ENCODE measurements at regions not wholly inside any gene's neighbourhood (a gene's known extent, or its start where the extent isn't known, plus 50 kb on each side); places are given as distances from the start of the nearest gene placed in this dataset.

DNA sequence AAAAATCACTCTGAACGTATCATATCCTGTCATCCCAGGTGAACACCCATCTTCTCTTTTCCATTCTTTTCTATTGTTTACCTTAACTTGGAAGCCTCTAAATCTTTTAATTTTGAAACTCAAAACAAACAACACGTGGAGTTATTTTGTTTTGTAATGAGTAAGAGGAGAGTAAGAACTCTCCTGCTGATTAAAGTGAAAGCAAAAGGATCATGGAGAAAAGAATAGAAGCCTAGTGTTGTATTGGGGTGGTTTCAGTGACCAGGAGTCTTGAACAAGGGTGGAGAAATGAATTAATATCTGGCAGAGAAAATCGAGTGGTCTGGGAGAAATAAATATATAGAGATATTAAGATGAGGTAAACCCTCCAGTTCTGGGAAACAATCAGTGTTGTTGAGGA is 237.4 kb upstream of the UGT8 start:
- DNase-seq = no peak

DNA sequence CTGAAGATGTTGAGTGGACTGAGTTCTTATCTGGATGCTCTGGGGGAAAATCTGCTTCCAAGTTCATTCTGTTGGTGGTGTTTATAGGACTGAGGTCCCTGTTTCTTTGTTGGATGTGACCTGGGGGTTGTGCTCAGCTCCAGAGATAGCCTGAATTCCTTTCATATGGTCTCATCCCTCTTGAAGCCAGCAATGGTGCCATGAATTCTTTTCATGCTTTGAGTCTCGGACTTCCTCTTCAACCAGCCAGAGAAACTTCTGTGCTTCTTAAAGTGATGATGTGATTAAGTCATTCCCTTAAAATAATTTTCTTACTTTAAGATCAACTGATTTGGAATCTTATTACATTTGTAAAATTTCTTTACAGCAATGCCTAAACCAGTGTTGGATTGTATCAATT is 233.8 kb upstream of the UGT8 start:
- no peak for DNase-seq

DNA sequence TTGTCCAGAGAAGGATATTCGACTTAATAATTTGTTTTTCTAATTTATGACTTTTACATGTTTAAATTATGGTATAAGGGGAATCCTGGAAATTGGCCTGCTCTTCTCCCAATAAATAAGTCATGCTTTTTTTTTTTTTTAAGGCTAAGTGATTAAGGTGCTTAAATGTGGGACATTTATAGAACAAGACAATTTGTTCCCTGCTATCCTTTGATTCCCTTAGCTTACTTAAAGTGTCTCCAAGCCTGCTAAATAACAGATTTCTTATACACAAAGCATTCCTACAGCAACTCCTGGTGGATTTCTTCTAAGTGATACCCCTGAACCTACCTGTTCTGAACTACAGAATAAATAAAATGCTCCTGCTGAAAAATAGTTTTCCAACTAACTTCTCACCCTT is 233.0 kb upstream of the UGT8 start:
- DNase-seq = no peak

DNA sequence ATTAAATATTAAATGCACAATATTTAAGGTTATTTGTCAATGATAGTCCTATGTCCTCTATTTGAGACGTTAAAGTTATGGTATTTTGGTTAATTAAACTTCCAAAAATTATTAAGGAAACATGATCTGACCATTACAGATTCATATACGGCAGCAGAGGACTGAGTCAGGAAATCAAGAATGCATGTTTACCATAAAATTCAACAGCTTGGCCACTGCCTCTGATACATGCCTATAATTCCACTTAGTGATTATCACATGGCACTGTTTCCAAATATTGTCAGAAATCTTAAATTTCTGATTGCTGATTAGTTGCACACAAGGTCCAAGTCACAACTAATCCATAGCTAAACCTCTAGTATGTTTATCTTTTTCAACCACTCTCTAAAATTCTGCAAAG is 232.2 kb upstream of the UGT8 start:
- DNase-seq = no peak

DNA sequence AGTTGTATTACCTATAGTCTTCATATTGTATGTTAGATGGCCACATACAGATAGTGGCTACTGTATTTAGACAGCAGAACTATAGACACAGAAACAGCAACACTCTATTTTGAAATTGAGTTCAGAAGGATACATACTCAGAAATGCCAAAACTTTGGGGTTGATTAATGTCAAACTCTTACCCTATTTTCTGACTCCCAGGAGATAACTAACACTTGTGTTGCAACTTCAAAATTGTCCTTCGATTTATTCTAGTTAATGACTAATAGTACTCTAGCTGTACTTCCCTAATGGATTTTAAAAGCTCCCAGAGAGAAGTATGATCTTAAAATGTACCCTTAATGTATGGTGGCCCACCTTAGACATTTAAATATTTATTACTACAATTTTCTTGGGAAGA is 229.9 kb upstream of the UGT8 start:
- DNase-seq = no peak

DNA sequence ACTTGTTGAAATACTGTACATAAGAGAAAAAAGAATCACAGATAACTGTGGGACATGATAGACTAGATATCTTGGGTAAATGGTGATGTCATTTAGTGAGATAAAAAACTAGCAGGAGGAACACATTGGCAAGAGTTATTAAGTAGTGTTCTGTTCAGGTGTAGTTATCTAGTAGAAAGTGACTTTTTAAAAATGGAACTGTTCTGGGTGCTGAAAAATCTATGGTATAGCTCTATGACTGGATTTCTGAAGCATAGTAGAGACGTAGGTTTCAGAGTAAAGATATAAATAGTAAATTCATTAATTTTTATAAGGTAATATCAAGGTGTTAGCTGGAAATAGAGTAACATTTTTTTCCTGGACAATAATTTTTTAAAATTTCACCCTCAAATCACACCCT is 225.1 kb upstream of the UGT8 start:
- DNase-seq = no peak

DNA sequence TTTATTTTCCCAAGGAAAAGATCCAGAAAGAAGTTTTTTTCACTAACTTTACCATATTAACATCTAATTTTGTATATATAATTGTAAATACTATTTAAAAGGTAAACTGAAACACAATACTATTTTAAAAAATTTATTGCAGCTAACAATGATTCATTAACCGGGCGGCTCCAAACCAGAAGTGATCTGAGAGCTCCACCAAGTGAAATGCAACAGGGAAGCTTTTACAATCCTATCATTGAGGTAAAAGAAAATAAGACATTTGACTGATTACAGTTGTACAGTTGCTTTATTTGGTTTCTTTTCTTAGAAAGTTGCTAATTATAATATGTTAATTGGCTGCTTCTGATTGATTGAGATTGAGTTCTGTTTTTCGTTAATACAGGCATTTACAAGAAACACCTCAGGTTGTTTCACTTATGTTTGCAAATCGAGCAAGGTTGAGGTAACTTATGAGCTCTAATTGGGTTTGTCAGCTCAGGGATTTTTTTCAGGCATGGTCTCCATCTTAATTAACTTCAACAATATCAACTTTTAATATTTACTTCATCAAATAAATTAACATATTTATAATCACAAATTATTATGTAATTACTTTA is 220.2 kb upstream of the UGT8 start:
- DNase-seq = no peak

DNA sequence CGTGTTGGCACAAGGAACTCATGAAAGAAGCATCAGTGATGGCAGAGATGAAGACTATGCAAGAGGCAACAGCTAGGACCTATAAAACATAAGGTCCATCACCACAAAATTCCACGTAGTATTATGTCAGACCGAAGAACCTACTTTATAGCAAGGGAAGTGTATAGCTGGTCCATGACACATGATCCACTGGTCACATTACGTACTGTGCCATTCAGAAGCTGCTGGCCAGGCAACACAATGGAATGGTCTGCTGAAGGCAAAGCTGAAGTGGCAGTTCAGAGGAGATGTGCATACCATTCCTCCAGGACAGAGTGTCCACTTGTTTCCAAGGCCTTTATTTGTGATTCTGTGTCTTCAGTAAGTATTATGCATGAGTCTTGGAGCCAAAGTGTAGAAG is 215.5 kb upstream of the UGT8 start:
- DNase-seq = no peak

DNA sequence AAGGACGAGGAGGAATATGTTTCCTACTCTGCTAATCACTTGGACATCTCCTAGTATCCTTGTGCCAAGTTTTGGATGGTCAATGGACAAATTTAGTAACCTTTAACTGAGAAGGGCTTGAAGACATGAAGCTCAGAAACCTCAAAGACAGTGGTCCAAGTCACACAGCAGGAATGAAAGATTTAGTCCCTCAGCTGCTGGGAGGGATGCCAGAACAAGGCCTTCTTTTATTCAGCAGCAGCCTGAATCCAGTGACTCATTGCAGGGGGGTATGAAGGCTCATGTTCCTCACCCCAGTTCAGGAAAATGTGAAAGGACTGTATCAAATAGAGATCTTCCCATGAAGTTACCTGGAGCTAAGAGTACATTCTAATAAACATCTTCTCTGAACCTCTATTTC is 214.9 kb upstream of the UGT8 start:
- peak in 7 of 56 donors; percentile 1 to 21 (median 7) for DNase-seq

DNA sequence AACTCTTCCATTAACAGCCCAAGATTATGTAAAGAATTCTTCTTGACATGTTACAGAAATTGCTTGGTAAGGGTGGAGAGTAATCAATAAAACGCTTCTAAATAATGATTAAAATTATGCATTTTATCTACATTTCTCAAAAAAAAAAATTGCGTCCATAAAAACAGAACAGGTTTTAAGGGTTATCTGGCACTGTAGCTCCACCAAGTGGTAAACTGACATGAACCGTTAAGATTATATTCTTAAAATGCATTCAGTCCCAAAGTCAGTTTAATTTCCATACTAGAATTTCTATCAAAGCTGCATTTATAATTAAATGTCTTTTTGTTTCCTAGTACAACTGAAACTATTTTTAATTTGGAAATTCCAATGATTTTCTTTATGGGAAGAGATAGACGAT is 214.0 kb upstream of the UGT8 start:
- DNase-seq = peak in 1 of 56 donors; percentile 6

DNA sequence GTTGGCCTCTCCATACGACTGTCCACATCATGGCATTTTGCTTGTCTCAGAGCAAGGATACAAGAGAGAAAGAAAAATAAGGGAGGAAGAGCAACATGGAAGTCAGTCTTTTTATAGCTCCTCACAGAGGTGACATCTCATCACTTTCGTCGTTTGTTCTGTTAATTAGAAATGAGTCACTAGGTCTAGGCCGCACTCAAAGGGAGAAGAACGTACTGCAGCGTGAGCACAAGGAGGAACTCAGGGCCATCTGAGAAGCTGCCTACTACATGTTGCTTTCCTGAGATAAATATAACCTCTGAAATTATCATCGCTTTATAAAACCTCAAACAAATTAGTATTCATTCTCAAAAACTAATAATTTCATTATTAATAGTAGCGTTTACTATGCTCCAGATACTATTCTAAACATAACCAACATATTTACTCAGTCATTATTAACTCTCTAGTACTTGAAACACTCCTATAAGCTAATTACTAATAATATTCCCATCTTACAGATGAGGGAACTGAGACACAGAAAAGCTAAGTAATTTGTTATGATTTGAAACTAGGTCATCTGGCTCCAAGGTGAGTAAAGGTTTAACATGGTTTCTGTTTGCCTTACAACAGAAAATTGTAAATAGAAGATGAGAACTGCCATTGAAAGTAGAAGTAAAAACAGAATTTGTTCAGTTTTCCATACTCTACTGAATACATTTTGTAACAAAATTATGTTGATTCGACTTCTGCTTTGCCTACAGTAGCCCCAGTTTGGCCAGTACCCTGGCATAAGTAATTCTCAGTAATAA is 213.2 kb upstream of the UGT8 start:
- no peak for DNase-seq

DNA sequence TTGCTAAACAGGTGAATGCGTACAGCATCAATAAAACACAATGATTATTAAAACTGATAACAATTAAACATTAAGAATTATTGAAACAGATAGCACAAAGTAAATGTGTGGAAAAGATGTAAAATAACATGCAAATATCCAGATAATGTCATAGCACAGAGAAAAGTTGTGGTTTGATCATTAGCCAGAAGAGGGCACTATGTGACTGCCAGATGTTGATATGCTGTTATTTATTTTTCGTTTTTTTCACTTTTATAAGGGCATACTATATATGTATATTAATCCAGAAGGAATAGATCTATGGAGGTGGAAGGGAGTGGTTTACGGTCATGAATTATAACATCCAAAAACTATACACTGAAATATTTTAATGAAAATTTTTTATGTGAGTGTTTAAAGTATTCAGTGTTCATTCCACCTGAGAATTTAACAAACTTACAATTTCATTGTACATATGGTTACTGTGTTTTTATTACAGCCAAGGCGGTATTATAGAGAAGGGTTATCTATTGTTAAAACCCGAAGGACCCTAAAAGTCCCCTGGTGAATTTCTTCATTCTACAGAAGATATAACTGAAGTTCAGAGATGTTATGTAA is 211.9 kb upstream of the UGT8 start:
- DNase-seq = peak in 2 of 56 donors; percentile 1 to 29

DNA sequence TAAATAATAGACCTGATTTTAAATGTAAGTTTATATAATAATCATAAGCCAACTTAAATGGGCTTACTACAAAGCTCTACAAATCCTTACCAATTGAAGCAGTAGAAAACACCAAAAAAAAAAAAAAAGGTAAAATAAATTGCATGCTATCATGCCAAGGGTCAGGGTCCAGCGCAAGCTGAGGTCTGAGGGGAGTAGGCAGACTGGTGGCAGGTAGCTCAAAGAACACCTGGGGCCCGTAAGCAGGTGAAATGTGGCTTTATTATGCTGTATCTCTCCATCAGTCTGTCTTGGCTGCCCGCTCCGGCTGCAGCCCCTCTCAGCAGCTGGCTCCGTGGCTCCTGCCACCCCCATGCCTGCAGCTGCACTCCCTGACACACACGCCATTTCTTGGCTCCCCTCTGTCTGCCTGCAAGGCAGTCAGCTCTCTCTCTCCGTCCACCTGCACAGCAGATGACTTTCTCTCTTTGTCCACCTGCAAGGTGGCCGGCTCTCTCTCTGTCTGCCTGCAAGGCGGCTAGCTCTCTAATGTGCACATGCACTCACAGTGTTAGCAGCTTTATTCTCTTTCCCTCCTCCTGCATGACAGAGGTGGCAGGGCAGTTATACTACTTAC is 209.4 kb upstream of the UGT8 start:
- DNase-seq = no peak

DNA sequence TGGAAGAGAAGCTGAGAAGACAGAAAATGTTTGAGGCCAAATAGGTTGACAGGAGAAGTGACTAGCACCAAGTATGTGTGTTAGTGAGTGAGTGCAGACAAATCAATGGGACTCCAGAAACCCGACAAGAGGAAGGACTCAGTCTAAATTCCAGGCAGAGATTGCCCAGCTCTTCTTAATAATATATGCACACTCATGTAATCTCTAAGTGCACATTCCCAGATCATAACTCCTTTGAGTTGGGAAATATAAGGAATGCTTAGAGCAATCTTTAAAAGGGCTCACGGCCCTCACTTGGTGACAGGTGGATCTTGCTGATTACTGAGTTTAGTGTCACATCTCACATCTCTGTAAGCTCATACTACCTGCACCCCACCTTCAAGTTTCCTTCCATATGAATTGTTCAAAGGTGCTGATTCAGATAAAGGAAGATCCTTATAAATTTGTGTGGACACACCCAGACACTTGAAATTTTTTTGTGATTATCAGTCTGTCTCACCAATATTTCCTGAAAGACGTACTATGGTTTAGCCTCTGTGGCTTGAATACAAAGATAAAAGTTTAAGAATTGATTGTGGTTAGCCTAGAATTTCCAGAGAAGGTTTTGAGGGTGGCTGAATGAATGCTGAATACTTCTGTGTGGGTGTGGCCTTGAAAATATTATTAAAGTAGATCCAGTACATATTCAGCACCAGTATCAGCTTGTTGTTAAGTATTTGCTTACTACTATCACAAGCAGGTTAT is 205.1 kb upstream of the UGT8 start:
- no peak for DNase-seq

DNA sequence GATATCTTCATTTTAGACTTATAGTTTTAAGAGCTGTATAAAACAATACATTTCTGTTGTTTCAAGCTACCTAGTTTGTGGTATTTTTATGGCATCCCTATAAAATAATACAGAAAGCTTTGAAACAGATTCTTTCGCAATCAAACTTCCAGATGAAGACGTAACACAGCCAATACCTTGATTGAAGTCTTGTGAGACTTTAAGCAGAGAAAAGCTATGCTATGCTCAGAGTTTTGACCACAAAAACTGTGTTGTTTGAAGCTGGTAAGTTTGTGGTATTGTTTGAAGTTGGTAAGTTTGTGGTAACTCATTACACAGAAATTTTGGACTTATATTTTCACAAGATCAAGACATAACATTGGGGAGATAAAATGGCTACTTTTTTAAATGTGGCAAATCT is 201.8 kb upstream of the UGT8 start:
- no peak for DNase-seq

DNA sequence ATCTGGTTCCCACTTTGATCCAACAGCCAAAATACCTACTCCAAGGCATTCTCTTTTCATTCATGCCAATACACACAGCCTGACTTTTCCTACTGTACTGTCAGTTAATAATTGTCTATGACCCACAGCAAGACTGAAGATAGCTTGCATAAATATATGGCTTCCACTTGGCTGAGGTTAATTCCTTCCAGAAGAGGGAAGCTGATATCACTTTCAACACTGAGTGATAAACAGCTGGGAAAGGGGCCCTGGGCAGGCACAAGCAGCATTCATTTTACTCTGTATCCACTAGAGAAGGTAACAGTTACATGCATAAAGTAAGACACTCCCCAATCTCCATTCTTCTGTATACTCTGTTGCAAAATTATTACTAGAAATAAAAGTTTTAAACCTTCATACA is 200.2 kb upstream of the UGT8 start:
- DNase-seq = no peak

DNA sequence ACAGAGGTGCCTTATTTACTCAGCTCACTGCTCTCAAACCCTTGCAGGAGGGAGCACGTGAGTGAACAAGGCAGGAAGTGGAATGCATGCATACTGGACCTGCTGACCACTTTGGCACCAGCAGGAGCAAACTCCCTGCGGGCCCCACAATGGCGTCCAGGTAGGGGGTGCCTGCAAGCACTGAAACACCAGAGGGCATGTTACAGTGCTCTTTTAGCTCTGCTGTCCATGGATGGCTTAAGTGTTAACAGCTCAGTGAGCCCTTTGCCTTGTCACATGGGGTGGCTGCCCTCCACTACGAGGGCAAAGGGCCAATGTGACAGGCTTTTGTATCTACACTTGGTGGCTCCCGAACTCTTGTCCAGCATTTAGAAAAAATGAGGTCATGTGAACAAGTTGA is 199.5 kb upstream of the UGT8 start:
- DNase-seq = no peak

DNA sequence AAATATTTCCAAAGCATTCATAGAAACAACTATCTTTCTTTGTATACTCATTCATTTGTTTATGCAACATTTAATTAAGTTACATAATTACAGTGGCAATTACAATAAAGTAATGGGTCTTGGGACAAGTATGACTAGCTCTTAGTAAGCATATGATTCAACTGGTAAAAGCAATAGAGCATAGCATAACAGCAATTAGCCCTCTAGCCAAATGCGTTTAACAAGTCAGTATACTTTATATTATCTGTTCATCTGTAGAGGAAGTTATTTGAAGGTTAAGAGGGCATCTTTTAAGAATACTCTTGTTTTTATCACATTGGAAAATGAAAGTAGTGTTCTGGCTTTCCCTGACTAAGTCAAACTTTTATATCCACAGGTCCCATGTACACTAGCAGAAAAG is 198.1 kb upstream of the UGT8 start:
- no peak for DNase-seq

DNA sequence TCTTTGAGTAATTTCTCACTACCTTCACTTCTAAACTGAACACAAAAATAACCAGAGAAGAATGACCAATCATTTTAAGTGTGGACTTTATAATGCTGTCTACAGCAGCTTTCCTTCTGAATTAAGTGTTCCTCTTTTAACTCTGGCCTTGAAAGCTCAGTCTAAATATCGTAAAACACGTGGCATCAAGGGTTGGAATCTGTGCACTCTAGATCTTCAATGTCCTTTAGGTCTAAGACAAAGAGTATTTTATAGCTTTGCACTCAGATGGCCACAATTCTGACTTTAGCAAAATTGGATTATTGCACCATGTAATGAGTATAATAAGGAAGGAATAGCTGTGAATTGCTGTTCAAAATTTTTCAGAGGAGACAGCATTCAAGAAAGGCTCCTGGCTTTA is 197.1 kb upstream of the UGT8 start:
- no peak for DNase-seq

DNA sequence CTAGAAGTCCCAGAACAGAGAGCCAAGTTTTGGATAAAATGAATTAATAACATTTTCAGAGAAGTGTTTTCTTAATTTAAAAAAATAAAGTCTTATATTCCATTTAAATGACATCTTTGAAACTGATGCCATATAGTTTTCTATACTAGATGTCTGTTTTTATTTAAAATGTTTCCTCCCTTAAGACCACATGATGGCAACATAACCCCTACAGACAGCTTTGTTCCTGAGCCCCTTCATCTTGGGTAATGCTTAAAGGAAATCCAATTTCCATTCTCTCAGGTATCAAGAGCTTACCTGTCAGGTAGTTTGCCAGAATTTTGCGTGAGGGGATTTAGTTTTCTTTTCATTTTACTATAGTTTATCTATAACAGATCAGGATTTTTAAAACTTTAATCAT is 181.4 kb upstream of the UGT8 start:
- DNase-seq = no peak

DNA sequence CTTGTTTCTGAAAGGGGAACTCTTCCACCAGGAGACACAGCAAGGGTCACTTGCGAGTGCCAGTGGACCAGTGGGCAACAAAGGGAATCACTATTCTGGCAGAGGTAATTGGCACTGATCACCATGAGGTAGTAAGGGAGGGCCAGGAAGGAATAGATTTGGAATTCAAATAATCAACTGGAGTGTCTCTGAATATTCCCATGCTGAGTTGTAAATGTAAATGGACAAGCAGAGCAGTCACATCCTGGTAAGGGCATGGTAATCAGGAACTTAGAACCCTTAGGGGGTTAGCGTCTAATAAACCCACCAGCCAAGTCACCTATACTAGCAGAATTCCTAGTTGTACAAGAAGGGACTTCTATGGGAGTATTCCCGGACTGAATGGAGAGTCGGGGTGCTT is 178.5 kb upstream of the UGT8 start:
- no peak for DNase-seq

DNA sequence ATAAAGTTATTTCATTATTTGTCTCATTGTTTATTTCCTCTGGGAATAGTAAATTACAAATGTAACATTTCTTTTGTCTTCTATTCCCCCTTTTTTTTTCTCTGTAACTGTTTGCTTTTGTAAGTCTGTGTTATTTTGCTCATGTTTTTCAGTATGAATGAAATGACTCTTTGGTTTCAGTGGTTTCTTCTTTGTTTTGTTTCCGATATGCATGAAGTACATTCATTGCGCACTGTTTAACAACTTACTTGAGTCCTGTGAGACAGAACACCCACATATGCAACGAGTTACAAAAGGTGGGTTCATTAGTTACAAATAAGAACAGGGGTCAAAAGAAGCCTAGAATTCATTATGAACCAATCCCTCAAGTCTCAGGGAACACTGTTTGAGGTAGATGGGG is 175.0 kb upstream of the UGT8 start:
- no peak for DNase-seq

Data from amygdala (tissue), 56 donors.